Dermis microvascular lymphatic vessel endothelial cell (primary cell): ENCODE measurements at regions not wholly inside any gene's neighbourhood (a gene's known extent, or its start where the extent isn't known, plus 50 kb on each side); places are given as distances from the start of the nearest gene placed in this dataset.

Experiments
- DNase-seq, 2 donors: peaks; one replicate each; pipeline versions ENCODE4 v3.0.0 to v3.0.0-alpha.2; 2010; ENCODE audit warnings: low read depth in 2 of 2

DNA sequence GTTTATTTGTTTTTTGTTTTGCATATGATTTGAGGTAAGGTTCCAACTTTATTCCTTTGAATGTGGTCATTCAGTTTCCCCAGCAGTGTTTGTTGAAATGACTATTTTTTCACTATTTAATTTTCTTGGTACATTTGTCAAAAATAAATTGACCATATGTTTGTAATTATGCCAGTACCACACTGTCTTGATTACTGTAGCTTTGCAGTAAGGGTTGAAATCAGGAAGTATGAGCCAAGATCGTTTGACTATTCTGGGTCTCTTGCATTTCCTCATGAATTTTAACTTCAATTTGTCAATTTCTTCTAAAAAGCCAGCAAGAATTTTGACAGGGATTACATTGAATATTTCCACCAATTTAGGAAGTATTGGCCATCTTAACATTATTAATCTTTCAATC, 199.3 kb upstream of the PPFIA2 start:
- DNase-seq, result no peak

DNA sequence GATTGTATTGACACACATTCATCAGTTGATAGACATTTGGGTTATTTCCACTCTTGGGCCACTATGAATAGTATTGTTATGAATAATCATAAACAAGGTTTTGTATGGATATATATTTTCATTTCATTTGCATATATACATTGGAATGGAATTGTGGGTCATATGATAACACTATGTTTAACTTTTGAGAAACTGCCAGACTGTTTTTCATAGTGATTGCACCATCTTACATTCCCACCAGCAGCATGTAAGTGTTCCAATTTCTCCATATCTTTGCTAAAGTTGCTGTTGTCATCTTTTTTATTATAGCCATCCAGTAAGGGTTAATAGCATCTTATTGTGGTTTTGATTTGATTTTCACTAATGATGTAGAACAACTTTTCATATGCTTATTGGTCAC, 198.5 kb upstream of the PPFIA2 start:
- DNase-seq, result no peak

DNA sequence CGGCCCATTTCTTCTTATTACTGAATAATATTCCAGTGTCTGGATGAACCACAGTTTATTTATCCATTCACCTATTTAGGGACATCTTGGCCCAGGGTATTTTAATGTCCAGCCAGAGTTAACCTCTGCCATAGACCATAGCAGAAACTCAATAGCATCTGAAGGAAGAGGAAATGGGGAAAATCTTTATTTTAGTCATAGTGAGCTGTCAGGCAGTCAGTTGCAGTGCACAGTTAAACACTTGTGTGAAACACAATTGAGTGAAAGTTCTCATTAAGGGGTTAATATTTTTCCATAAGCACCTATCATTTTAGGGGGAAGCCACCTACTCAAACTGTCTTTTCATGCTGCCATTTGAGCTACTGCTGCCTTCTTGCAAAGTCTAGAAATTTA, 197.3 kb upstream of the PPFIA2 start:
- DNase-seq, result no peak

DNA sequence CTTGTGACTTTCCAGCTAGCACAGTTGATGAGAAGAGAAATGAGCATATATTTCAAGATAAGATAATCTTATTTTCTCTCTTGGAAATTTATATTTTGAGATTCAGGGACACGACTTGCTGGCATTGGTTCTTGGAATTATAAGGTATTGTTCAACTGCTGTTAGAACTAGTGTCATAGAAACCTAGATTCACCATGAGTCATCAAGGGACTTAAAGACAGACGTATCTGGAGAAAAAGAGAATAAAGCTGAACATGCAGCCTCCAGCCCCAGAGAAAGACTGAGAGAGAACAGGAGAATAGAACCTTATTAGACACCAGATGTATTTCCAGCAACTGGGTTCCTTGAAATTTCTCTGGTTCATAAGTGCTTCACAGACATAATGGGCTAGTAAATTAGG, 194.4 kb upstream of the PPFIA2 start:
- DNase-seq, result no peak

DNA sequence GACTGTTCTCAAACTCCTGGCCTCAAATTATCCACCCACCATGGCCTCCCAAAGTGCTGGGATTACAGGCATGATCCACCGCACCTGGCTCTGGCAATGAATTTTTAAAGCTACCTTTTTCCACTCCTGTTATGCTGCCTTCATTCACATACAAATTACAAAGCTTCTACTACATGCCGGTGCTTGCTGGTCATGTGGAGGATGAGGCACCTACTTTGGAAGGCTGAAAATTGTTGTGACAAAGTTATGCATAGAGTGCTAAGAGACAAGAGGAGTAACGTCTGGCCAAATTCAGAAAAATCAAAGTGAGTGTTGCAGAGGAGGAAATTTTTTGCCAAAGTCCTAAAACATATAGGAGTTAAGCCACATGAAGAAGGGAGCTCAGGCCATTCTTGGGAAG, 191.7 kb upstream of the PPFIA2 start:
- DNase-seq, result no peak

DNA sequence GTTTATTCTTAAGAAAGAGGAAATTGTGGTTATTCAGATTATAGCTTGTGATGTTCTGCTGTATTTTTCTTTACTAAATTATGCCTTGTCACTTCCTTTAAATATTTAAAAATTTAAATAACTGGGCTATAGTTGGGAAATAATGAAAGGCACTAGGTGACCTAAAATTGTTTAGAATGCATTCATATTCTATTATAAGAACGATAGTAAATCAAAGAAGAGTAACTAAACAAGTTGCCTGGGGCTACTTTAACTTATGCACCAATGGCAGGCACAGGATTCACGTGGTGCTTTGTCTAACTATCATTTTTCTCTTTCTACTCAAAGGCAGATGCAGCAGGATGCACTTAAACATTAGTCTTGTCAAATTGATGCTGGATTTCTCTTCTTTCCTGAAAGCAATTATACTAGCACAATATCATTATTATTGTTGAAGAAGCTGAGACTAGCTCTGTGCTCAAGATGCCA, 190.7 kb upstream of the PPFIA2 start:
- no peak for DNase-seq

DNA sequence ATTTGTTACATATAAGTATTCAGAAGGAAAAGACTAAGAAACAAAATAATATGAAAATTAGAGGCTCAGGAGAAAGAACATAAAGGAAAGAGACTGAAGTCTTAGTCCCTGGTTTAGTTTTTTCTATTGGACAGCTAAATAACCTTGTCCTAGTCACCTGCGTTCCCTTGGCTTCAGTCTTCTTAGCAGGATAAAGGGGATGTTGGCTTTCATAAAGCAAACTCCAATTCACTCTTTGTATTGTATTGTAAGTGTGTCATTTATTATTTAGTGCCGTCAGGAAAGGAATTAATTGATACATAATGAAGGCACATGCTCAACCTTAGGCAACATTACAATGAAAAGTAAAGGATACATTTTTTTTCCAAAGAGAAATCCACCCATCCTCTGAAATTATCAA, 190.3 kb upstream of the PPFIA2 start:
- no peak for DNase-seq

DNA sequence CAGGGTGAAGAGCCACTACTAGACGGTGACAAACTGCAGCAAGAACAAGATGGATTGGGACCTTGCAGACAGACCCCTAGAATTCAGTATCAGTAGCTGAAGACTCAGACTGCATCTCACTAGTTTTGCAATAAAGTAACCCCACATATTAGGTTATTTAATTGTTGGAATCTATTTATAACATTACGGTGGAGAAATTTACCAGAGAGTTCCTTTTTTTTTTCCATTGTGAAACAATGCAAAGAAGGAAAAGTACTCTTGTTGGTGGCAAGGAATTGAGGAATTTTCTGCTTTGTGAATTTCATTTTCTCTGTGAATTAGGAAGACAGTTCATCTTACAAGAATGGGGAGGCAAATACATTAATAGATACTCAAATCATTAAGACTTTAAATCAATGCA, 185.7 kb upstream of the PPFIA2 start:
- no peak for DNase-seq

DNA sequence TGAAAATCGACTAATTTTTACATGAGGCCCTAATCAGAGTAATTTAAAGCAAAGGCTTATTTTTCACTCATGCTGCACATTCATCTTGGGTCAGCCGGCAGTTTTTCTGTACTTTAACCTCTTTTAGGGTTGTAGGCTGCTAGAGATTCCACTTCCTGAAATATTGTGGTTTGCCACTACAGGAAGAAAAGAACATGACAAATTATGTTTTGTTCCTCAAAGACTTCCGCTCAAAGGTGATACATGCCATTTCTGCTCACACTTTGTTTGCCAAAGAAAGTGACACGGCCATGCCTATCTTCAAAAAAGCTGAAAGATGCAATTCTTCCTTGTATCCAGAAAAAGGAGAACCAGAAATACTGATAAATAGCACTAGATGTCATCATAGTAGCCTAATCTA, 183.4 kb upstream of the PPFIA2 start:
- DNase-seq, result no peak

DNA sequence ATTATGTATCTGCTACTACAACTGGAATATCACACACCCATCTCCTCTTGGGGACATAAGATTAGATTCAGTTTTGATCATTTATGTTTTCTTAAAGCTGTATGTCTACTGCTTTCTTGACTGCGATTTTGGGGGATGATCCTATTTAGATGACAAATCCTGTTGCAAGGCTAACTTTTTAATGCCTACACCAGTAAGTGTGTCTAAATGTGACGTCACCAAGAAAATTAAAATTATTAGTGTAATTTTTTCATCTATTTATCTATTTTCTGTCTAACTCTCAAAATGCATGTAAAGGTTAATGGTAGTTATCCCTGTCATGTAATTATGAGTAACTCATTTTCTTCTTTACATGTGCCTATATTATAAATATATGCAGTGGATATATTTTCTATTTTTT, 170.9 kb upstream of the PPFIA2 start:
- no peak for DNase-seq

DNA sequence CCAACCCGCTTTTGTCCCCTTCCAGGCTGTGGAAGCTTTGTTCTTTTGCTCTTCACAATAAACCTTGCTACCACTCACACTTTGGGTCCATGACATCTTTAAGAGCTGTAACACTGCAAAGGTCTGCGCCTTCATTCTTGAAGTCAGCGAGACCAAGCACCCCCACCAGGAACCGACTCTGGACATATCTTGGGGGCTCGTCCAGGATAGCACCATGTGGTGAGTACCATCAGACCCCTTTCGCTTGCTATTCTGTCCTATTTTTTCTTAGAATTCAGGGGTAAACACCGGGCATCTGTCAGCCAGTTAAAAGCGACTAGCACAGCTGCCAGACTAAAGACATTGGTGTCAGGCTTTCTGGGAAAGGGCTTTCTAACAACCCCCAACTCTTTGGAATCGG, 137.6 kb upstream of the PPFIA2 start:
- peak in 1 of 2 donors; percentile 6 for DNase-seq

DNA sequence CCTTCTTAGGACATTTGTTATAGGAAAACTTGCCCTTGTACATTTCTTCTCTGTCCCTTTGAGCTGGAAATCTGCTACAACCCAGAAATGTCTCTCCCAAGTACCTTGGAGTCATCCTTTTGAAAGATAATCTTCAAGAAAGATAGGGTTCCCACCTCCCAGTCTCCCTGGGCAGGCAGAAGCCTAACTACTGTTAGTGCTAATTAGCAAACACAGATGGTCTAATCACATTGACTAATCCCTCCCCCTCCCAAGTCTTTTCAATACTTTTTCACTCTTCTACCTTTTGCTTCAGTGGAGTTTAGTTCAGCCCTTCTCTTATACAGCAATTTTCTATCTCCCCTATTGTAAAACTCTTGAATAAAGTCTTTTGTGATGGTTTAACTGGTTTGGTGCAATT, 129.8 kb upstream of the PPFIA2 start:
- no peak for DNase-seq

DNA sequence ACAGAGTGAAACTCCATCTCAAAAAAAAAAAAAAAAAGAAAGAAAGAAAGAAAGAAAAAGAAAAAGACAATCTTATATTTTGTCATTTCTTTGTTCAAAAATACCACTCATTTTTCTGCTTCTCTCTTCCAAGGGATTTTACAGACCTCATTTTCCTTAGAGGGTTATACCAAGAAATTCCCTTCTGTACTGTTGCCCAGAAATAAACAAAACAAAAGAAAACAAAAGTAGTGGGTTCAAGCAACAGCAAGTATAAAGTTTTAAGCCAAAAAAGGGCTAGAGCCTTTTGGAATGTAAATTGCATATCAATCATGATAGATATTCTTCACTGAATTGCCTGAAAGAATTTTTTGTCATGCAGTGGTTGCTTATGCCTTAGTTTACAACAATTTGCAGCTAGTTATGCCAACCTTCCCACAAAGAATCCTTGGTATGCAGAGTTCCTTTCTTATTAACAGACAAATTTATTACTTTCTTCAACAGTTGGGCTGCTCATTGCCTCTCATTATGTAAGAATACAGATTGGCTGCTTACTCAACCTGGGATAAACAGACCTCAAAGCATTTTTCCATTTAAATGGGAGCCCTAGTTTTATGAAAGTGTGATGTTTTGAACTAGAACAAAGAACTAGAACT, 129.1 kb upstream of the PPFIA2 start:
- no peak for DNase-seq

DNA sequence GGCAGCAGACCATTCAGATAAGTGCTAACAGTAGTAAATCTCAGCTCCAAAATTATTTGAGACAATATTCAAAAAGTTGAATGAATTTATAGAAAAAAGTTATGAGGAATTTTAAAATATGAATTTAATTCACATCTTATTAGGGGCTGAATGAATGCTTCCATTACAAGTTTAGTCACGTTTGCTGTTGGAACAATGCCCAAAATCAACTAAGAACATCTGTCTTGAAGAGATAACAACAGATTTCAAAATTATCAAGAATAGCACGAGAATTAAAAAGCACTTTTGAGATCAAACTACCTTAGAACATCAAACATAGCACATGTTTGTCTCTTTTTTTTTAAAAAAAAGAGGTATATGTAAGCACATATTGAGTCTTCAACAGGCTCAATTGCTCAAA, 115.4 kb upstream of the PPFIA2 start:
- DNase-seq, result no peak

DNA sequence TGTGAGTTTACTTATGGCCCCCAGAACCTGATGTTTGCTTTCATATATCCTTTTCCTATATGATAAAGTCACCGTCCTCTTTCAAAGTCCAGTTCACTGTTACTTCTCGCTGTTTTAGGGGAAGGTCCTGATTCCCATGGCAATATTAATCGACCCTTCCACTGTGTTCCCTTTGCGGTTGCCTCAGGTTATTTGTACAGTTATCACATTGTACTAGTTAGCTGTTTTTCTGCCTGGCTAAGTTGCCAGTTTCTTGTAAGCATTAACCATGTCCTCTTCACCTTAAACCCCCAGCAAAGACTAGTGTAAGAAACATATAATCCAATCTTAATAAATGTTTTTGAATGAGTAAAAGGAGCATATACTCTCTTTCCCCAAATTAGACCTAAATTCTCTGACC, 115.0 kb upstream of the PPFIA2 start:
- no peak for DNase-seq

DNA sequence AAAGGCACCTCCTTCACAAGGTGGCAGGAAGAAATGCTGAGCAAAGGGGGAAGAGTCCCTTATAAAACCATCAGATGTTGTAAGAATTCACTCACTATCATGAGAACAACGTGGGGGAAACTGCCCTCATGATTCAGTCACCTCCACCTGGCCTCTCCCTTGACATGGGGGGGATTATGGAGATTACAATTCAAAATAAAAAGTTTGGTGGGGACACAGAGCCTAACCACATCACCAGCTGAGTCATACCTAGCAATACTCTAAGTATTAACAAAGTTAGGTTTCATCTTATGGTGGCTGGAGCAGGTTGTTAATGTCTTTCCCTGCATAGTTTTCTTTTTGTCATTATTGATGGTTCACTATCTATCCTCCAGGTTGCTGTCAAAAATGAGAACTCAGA, 113.2 kb upstream of the PPFIA2 start:
- DNase-seq, result no peak

DNA sequence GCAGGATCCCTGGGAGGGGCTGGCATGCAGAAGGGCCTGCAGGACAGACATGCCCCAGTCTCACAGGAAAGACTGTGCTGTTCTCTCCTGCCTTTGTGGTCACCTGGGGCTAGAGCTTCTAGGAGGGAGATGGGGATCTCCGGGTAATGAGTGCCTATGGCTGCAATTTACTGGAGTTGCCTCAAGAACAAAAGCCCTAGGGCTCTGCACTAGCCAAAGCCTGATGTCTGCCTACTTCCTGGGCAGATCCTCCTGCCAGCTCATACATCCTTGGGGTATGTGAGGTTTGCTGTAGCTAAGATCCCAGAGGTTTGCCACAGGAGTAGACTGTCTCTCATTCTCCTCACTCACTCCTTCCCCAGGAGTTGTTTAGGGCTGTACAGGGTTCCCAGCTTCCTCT, 106.9 kb upstream of the PPFIA2 start:
- DNase-seq, result no peak

DNA sequence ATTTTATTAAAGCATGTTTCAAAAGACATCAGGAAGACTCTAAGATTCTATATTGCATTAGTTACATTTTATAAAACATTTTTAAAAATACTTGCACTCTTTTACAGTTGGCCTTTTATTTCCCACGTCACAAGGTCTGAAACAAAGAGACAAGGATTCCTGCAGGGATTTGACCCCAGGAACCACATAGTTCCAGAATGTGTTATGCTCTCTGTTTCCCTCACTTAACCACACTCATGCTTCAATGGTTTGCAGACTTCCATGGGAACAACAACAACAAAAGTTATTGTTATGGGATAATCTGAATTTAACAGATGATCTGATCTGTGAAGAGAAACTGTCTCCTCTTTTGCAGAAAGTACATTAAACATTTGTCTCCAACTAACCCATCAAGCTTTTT, 104.3 kb upstream of the PPFIA2 start:
- no peak for DNase-seq

DNA sequence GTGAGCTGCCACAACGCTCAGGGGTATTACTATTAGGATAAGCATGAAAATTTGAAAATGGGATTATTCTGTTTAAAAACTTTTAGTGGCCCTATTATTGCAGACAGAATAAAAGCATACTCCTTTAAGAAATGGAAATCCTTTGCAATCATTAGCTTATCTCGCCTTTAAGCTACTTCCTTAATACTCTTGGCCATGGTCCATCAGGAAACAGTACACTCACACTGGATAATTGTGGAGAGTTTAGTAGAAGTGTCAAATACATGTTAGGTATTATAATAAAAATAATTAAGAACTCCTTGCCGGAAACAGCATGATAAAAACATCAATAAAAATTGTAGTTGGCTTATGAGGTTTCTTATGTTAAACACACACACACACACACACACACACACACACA, 100.4 kb upstream of the PPFIA2 start:
- DNase-seq, result peak in 1 of 2 donors; percentile 6

DNA sequence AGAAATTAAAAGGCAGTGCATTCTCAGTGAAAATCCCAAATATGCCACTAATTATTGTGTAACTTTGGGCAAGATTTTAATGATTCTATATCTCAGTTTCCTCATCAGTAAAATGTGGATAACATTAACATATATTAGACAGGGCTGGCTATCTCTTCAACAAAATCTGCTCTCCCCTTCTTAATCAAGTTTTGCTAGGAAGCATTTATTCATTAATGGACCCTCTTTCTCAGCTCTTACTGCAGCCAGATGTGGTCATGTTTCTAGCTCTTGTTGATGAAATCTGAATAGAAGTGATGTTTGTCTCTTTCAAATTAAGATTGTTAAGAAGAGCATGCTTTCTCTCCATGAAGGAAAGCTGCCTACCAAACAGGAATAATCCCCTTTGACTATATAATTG, 84.4 kb upstream of the PPFIA2 start:
- DNase-seq, result no peak

DNA sequence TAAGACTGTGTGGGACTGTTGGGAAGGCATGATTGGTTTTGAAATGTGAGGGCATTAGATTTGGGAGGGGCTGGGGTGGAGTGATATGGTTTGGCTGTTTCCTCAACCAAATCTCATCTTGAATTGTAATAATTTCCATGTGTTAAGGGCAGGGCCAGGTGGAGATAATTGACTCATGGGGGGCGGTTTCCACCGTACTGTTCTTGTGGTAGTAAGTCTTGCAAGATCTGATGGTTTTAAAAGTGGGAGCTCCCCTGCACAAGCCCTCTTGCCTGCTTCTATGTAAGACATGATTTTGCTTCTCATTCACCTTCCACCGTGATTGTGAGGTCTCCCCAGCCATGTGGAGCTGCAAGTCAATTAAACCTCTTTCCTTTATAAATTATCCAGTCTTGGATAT, 76.6 kb upstream of the PPFIA2 start:
- no peak for DNase-seq

DNA sequence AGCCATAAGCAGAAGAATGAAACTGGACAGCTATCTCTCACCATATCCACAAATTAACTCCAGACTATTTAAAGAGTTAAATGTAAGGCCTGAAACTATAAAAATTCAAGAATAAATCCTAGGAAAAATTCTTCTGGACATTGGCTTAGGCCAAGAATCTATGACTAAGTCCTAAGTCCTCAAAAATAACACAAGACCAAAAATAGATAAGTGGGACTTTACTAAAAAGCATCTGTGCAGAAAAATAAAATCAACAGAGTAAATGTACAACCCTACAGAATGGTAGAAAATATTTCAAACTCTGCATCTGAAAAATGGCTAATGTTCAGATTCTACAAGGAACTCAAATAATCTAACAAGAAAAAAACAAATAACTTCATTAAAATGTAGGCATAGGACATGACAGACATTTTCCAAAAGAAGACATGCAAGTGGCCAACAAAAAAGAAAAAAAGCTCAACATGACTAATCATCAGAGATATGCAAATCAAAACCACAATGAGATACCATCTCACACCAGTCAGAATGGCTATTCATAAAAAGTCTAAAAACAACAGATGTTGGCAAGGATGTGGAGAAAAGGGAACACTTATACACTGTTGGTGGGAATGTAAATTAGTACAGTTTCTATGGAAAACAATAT, 61.0 kb upstream of the PPFIA2 start:
- DNase-seq, result no peak

DNA sequence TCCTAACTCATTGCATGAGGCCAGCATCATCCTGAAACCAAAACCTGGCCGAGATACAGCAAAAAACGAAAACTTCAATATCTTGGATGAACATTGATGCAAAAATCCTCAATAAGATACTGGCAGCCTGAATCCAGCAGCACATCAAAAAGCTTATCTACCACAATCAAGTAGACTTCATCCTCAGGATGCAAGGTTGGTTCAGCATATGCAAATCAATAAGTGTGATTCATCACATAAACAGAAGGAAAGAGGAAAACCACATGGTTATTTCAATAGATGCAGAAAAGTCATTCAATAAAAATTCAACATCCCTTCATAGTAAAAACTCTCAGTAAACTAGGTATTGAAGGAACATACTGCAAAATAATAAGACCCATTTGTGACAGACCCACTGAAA, 56.5 kb upstream of the PPFIA2 start:
- DNase-seq, result no peak

DNA sequence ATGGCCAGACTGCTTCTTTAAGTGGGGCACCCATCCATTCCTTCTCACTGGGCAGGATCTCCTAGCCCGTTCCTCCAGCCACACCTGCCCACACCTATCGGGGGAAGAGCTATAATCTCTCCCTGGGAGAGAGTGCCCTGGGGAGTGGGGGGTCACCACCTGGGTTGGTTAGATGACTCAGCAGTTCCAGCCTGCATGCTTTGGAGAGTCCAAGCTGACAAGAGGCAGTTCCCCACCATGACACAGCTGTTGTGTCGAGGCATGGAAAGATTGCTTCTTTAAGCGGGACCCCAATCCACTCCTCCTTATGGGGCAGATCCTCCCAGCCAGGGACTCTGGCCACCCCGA, 52.6 kb upstream of the PPFIA2 start:
- no peak for DNase-seq
